Stimulated activated CD4-positive, alpha-beta T cell treated with anti-CD3 and anti-CD28 coated beads, Interleukin-4, amount 100 ng/mL, for 48 hours (primary cell): ENCODE measurements at regions not wholly inside any gene's neighbourhood (a gene's known extent, or its start where the extent isn't known, plus 50 kb on each side); places are given as distances from the start of the nearest gene placed in this dataset.

Experiments used
- DNase-seq, 2 donors: peaks; one replicate each; pipeline ENCODE4 v3.0.0-alpha.2; 2020; ENCODE audit warnings: low read depth in 2 of 2

DNA sequence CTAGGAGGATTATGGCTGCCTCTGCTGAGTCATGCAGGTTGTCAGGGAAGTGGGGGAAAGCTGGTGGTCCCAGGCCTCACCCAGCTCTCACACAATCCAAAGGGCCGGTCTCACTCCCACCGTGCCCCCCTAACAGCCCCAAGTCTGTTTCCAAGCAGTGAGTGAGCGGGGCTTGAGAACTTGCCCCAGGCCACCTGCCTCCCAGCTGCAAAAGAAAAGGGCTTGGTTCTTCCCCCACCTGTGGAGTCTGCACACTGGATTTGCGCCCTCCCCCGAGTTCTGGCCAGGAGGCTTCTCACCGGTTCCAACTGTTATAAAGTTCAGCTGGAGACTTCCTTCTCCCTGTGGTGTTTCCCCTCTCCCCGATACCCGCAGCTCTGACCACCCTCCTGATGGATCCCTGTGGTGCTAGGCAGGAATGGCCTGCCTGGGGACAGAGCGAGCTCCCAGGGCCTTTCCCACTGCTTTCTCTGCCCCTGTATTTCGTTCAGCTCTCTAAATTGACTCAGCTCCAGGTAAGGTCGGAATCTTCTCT is 222.3 kb downstream of the BARHL2 start:
- DNase-seq = no peak

DNA sequence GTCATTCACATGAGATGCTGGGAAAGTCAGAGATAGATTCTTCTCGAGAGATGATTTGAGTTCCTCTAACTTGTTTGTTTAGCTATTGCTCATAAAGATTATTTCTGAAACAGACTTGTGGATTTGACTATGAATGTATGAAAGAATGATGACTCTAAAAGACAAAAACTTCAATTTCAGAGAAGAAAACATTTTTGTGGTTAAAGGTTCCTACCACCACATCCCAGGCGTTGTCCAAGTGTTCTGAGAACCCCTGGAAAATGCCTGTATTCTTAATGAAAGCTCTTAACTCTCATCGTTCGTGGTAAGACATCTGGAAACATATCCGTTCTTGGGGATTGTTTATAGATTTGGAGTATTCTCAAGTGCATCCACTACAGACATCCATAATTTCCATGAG is 228.7 kb downstream of the BARHL2 start:
- no peak for DNase-seq

DNA sequence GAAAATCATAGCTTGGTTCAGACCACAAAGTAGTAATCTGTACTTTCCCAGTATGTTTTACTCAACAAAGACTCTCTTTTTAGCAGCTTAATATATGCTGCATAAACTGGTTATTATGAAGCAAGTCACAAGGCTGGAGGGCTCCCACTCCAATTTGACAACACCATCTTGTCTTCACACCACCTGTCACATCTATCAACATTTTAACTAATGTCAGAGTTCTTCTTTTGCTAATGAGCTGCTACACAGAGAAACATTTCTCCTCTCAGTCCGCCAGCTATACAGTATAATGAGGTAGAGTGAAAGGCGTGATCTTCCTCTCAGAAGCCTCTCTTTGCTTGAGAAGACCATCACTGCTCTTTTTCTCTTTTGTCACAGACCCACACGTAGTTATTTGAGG is 230.1 kb downstream of the BARHL2 start:
- no peak for DNase-seq

DNA sequence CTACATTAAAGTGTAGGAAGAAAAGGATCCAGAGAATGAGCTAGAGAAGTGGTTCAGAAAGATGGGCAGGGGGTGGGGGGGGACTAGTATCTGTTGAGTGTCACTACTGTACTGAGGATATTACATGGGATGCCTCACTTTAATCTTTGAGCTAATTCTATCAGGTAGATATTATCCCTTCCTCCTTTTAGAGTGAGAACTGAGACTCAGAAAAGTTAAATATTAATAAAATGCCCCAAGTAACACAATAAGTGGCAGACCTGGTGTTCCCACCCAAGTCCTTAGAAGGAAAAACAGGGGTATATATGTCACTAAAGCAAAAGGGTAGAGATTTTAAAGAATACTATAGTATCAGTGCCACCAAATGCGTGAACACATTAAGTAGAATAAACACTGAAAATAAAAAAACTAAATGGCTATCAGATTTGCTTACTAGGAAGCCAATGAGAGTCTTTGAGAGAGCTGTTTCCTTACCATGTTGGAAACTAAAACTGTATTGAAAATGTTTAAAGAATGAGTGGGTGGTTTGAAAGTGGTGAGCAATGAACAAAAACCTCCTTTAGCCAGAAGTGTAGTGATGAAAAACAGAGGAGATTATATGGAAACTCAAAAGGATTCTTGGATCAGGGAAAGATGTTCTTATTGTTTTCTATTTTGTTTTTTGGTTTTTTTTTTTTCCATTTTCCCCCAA is 230.8 kb downstream of the BARHL2 start:
- no peak for DNase-seq

DNA sequence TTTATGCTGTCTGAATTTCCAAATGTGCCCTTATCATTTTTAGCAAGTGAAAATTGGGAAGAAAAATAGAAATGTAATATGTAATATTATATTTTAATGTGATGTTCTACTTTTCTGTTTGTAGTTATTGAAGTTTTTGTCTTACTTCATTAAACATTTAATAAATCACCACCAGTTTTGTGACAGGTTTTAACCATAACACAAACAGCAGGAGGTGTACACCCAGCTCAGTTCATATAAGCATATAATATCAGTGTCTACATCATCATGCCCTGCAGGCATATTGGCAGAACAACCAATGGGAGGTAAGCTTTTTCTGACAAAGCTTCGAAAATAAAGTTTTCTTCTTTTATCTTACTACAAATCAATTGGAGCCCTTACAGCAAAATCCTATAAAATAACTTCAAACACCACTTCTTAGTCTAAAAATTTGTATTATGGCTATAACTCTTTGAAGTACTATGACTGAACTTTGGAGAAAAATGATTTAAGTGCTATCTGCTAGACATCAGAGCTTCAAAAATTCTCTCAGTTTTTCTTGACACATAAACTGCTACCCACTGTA is 236.7 kb downstream of the BARHL2 start:
- no peak for DNase-seq

DNA sequence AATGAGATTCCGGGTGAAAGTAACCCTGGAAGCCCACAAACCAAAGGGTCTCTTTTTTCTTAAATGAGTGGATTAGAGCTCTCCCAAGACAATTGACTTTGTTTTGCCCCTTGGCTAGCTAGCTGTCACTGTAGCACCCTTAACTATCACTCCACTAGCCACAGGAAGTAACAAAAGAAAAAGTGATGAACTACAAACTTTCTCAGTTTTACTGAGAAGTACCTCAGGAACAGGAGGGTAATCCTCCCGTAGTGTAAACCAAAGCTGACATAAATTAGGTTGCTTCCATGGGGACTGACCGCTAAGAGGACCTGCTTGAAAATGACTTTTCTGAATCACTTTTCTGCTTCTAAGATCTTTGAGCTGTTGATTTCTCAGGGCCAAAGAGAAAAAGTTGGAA is 240.1 kb downstream of the BARHL2 start:
- DNase-seq = no peak

DNA sequence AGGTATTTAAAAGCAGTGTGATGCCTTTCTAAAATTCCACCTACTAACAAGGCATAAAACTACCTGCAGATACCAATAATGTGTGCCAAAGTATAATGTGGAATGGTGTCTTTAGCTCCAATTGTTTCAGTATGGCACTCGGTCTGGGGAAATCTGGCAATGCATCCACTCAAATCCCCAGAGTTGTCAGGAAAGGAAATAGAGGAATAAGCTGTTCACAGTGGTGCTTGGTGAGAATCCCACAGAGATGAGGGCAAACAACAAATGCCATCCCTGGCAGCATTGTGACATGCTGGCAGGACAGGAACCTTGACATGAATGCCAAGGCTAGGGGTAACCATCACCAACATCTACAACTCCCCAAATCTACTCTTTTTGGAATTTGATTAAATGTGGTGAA is 240.7 kb downstream of the BARHL2 start:
- DNase-seq = no peak

DNA sequence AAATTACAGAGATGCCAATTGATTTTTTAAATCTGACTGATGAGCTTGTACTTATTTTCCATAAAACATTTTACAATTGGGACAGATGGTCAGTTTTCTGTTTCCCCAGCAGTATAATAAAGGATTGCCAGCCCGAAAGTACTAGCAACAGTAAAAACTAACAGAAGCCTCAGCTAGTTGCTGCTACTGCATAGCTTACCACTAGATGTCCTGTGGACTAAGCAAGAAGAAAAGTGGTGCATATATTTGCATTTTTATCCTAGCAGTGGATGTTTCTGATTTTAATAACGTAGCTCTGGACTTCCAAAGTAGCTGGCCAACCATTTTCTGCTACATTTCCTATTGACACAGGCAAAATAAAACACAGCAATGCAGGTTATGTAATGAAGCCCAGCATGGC is 241.5 kb downstream of the BARHL2 start:
- no peak for DNase-seq

DNA sequence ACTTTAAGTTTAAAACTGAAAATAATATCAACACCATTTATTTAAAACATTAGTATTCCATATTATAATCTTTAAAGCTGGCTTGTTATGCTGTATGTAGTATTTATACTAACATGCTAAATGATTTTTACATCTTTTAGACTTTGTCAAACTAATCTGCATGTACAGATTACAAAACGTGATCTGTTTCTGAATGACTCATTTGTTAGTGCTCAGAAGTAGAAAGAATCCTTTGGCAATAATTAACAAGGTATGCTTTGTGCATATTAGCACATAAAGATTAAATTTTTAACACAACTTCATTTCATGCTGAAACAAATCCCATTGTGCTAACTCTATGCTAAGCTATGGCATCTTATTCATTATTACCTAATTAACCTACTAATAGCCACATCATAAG is 242.4 kb downstream of the BARHL2 start:
- no peak for DNase-seq

DNA sequence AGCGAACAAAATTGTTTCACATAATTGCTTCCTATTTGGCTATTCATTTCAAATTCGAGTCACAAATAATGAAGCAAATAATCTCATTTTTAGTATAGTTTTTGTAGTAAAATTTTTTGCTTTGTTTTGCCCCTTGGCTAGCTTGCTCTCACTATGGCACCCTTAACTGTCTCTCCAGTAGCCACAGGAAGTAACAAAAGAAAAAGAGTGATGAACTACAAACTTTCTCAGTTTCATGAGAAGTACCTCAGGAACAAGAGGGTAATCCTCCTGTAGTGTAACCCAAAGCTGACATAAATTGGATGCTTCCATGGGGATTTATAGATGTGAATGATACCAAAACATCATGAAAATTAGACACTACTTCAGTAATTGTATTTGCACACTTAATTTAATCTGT is 242.9 kb downstream of the BARHL2 start:
- no peak for DNase-seq

DNA sequence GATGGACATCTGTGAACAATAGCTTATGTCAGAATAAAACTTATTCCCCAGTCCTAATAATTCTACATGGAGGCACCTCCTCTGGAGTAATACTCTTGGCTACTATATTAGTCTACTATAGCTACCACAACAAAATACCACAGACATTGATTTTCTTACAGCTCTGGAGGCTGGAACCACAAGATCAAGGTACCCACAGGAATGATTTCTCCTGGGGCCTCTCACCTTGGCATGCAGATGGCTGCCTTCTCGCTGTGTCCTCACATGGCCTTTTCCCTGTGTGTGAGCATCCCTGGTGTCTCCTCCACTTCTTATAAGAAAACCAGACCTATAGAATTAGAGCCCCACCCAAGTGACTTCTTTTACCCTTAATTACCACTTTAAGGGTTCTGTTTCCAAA is 244.3 kb downstream of the BARHL2 start:
- no peak for DNase-seq

DNA sequence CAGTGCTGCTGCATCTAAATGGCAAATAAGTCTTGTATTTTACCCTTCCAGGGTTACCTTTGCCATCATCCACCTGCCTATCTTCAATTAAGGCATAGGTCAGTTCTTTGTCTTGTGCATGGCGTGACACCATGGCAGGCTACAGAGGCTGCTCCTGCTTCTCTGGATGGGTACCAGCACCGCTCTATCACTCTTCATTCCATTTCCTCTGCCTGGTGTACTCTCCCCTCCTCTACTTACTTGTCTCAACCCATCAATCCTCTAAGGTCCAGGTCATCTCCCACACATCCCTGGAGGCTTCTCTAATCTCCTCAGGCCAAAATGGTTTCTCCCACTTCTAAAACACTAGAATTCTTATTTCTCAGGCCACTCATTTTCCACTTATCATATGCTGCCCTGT is 257.5 kb downstream of the BARHL2 start:
- no peak for DNase-seq

DNA sequence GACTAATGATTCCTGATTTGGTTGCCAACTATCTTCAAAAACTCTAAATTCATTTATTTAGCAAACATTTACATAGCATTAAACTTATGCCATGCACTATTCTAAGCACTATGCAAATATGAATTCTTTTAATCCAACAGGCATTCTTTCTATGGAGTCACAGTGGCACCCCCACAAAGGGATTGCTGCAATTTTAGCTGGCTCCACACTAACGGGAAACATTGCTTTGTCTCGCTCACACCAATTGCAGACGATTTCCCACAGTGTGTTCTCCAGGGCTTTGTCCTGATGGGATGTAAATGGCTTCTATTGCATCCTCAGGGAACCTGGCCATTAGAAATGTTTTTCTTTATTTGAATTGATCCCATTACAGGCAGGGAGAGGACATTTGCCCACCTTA is 259.1 kb downstream of the BARHL2 start:
- DNase-seq = no peak

DNA sequence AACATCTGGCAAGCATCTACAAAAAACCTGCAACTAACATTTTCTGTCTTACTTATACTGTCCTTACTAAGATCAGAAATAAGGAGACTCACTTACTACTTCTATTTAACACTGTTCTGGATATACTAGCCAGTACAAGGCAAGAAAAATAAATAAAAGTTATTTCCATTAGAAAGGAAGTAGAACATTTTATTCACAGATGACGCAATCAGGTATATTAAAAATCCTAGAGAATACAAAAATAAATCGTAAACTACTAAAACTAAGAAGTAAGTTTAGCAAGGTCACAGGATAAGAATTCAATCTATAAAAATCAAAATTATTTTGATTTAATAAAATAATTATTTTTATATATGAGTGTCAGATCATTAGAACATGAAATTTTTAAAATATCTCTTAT is 264.6 kb downstream of the BARHL2 start:
- DNase-seq = no peak

DNA sequence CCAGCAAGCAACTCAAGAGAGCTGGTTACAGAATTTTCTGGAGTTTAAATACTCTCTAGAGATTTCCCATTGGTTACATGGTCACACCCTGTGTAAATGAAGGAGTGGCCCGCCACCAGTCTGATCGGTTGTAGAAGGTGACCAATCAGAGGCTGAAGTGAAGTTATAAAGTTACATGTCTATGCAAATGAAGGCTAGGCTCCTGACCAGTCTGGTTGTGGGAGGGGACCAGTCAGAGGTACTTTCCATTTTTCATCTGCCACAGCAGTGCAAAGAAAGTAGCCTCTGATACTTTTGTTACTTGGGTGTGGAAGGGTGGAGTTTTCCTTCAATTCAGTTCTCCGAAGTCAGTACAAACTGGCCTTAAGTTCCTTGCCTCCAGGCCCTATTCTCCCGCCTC is 273.7 kb downstream of the BARHL2 start:
- no peak for DNase-seq

DNA sequence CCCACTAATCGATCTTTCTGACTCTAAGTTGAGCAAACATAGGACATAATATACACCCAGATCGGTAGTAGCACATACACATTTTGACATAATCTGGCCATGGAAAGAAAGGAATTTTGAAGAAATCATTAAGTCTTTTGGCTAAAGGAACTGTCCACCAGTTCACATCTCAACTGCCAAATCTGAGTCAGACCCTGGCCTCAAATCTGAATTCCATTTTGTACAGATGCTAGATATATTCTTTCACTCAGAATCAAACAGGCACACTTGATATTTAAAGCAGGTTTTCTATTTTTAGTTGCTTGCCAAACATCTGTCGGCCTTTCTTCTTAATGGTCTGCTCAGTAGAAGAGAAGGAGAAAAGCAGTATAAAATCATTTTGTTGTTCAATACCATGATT is 281.8 kb downstream of the BARHL2 start:
- DNase-seq = no peak

DNA sequence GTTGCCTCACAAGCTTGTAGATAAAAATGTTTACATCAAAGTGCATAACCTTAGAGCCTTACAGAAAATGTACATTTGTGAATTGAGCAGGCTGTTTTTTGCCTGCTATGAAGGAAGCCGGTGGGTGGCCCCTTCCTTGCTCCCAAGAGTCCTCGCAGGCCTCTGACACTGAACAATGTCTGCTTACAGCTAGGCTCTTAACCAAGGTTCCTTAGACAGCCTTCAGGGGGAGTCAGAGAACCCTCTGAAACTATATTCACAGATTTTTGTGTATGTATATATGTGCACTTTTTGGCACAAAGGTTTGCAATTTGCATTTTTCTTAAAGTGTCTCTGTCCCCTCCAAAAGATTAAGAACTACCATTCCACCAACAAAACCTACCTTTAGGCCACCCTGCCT is 282.6 kb downstream of the BARHL2 start:
- DNase-seq = no peak

DNA sequence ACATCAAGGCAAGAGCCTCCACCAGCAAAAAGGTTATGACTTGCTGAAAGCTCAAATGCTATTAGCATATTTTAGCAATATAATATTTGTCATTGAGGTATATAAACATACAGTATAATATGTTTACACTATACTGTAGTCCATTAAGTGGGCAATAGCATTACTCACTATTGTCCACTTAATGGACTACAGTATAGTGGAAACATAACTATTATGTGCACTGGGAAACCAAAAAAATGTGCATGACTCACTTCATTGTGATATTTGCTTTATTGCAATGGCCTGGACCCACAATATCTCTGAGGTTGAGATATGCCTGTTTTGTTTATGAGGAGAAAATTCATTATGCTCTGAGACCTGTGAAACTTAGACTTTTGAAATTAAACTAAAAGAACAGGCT is 300.0 kb downstream of the BARHL2 start:
- no peak for DNase-seq

DNA sequence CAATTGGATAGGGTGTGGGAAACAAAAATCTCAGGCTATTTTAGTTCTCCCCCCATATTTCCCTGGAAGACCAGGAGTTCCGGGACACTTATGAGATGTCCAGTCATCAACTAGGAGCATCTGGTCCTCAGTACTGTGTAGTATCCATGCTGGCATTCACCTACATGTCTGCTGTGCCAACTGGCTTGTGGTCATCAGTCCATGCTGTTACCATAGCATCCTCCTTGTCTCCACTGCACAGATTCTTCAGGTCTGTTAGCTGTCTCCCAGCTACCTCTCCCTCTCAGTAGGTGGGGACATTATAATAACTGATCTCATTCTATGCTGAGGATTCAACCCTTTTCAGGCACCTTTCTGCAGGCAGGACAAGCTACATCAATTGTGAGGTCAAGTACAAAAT is 302.9 kb downstream of the BARHL2 start:
- no peak for DNase-seq

DNA sequence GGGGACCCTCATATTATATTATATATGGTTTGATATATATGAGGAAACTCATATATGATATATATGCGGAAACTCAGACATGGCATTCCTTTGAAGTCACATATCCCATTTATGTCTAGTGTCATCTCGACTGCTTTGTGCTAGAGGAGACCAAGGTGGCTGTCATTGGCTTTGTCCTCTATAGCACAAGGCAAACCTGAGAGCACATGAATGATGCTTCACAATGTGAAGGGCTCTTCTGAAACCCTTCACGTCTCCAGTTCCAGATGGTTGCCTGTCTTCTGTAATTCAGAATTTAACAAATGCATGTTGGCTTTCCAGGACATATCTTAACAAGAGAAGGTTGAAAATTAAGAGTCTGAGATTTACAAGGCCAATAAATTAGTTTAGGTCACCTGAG is 303.6 kb downstream of the BARHL2 start:
- DNase-seq = no peak

DNA sequence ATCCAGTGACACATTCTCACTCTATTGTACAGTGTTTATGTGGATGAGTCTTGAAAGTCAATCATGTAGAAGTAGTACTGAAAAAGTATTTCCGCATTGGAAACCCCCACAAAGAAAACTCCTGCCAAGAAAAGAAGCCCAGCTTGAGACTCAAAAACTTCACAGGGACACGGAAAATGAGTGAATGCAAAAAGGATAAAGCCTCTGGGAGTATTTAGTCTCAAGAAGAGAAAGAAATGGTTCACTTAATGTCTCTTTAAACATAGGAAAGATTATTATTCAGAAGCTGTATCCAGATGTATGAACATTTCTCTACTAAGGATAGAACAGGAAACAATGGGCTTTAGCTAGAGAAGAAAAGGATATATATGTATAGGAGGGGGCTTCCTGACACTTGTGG is 304.5 kb downstream of the BARHL2 start:
- DNase-seq = no peak

DNA sequence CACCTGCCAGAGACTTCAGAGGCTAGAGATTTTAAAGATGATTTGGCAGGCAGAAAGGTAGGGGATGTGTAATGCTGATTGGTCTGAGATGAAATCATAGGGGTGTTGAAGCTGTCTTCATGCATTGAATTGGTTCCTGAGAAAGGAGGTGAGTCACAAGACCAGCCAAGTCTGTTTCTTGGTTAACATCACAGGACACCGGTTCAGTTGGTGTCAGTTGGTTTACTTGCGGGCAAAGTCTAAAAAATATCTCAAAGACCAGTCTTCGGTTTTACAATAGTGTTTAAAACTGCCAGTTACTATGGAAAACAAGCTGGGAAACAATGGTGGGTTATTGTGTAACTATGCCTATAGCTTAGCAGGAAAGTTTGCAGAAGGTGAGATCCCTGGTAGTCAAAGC is 305.9 kb downstream of the BARHL2 start:
- DNase-seq = no peak

DNA sequence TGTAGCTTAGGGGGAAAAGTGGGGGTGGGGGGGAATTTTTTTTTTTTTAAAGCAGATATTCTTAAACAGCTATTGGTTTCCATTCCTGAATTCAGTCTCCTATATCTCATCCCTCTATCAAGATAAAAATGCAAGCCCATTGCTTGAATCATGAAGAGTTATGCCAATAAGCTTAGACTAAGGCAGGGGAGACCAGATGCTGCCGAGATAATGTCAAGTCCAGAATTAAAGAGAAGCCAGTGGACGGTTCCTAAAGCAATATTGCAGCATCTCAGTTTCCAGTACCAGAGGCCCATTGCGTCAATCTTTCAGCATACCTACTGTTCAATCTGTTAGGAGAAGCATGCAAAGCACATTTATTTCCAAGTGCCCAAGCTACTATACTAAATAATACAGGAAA is 309.4 kb downstream of the BARHL2 start:
- no peak for DNase-seq

DNA sequence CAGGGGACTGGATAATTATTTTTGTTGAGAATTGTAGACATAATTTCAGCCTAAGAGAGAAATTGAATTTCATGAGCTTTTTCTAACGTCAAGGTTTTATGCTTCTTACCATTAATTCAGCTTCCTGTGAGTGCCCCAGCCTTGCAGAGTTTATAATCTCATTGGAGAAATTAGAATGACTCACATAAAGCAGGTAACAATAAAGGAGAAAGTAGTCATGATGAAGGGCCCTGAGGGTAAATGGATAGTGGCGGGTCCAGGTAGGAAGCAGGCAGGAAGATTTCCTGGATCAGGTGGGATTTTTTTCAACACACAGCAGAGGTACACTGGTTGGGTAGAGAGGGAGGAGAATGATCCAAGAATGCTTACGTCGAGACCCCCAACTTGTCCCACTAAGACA is 311.4 kb downstream of the BARHL2 start:
- no peak for DNase-seq
